GM23338 (cell line): ENCODE measurements at regions not wholly inside any gene's neighbourhood (a gene's known extent, or its start where the extent isn't known, plus 50 kb on each side); places are given as distances from the start of the nearest gene placed in this dataset.

Experiments
- ATAC-seq: fragments of 200-7000 bp; cut with Tn5 transposase; 3 replicates; pipeline ENCODE4 v1.9.1; 2020
- DNase-seq: peaks from one replicate; pipeline ENCODE4 v3.0.0-alpha.2; 2015; ENCODE audit warnings: low spot score
- H2AFZ ChIP-seq: fragments of 200-600 bp; sonication (generic); 2 replicates; pipeline ENCODE4 v1.8.0; 2016; ENCODE audit warnings: antibody characterized with exemption, mild to moderate bottlenecking, moderate library complexity
- H3F3A ChIP-seq: fragments of 200-600 bp; sonication (generic); replicated peaks from 2 replicates; pipeline ENCODE4 v1.8.0; 2017; ENCODE audit warnings: antibody characterized with exemption, mixed run types, low read depth
- H3K27ac ChIP-seq: fragments of 200-600 bp; sonication (generic); 2 replicates; pipeline ENCODE4 v1.6.1; 2016; ENCODE audit warnings: low read depth
- H3K27me3 ChIP-seq: fragments of 200-600 bp; sonication (generic); 2 replicates; pipeline ENCODE4 v1.8.0; 2016; ENCODE audit warnings: mild to moderate bottlenecking, mixed run types, moderate library complexity; ENCODE audit not compliant: insufficient read depth
- H3K36me3 ChIP-seq: fragments of 200-600 bp; sonication (generic); 2 replicates; pipeline ENCODE4 v1.8.0; 2016; ENCODE audit warnings: mild to moderate bottlenecking; ENCODE audit not compliant: insufficient read depth
- H3K4me1 ChIP-seq: fragments of 200-600 bp; sonication (generic); 2 replicates; pipeline ENCODE4 v1.8.0; 2016; ENCODE audit warnings: mild to moderate bottlenecking, moderate library complexity; ENCODE audit not compliant: insufficient read depth
- H3K4me2 ChIP-seq: fragments of 200-600 bp; sonication (generic); 2 replicates; pipeline ENCODE4 v1.7.1; 2017; ENCODE audit warnings: mixed run types
- H3K4me3 ChIP-seq: fragments of 200-600 bp; sonication (generic); 2 replicates; pipeline ENCODE4 v1.6.1; 2016; ENCODE audit warnings: mixed run types
- H3K79me2 ChIP-seq: fragments of 200-600 bp; sonication (generic); replicated peaks from 2 replicates; pipeline ENCODE4 v1.8.0; 2017; ENCODE audit warnings: mild to moderate bottlenecking; ENCODE audit not compliant: insufficient read depth
- H3K9me2 ChIP-seq: fragments of 200-600 bp; sonication (generic); 2 replicates; pipeline ENCODE4 v1.8.0; 2017; ENCODE audit not compliant: insufficient read depth
- H4K20me1 ChIP-seq: fragments of 200-600 bp; sonication (generic); replicated peaks from 2 replicates; pipeline ENCODE4 v1.8.0; 2017; ENCODE audit warnings: mild to moderate bottlenecking; ENCODE audit not compliant: insufficient read depth
- H3K27ac Mint-ChIP-seq: 2 replicates; pipeline ENCODE4 v1.8.0; 2020; ENCODE audit warnings: inconsistent platforms, mild to moderate bottlenecking, moderate library complexity, mixed read lengths
- H3K27me3 Mint-ChIP-seq: 3 replicates; pipeline ENCODE4 v1.8.0; 2022; ENCODE audit warnings: low read depth, mild to moderate bottlenecking, moderate library complexity, mixed read lengths, inconsistent platforms; ENCODE audit not compliant: insufficient read depth, poor library complexity
- H3K36me3 Mint-ChIP-seq: 3 replicates; pipeline ENCODE4 v1.8.0; 2021; ENCODE audit warnings: low read depth, mild to moderate bottlenecking, inconsistent platforms, moderate library complexity, mixed read lengths
- H3K4me1 Mint-ChIP-seq: 3 replicates; pipeline ENCODE4 v1.8.0; 2020; ENCODE audit warnings: mild to moderate bottlenecking, inconsistent platforms, mixed read lengths
- H3K4me3 Mint-ChIP-seq: 3 replicates; pipeline ENCODE4 v1.8.0; 2021; ENCODE audit warnings: moderate library complexity, mild to moderate bottlenecking, inconsistent platforms, mixed read lengths
- H3K9me3 Mint-ChIP-seq: 3 replicates; pipeline ENCODE4 v1.8.0; 2020; ENCODE audit warnings: moderate library complexity, mild to moderate bottlenecking, inconsistent platforms, mixed read lengths
- CREB1 ChIP-seq: fragments of 250-450 bp; sonication (Bioruptor Pico); IDR thresholded peaks from 2 replicates; pipeline ENCODE4 v1.5.0; 2020; ENCODE audit warnings: low read depth, mild to moderate bottlenecking, moderate library complexity
- CTCF ChIP-seq, 2 experiments: fragments of 200-600 bp in 1 of 2; sonication (generic) in 1 of 2; conservative IDR thresholded peaks; 2 replicates each; pipeline versions ENCODE4 v1.5.1 to v1.6.1; 2016 to 2017; ENCODE audit warnings: antibody characterized with exemption in 2 of 2, low read depth in 2 of 2, mild to moderate bottlenecking in 2 of 2, moderate library complexity in 1 of 2
- ETS1 ChIP-seq: IDR thresholded peaks from 2 replicates; pipeline ENCODE4 v1.6.1; 2016; ENCODE audit warnings: antibody characterized with exemption
- EZH2 ChIP-seq: fragments of 200-600 bp; sonication (generic); IDR thresholded peaks from one replicate; pipeline ENCODE4 v1.8.0; 2017; ENCODE audit warnings: antibody characterized with exemption, mild to moderate bottlenecking, low read depth; ENCODE audit not compliant: unreplicated experiment
- EZH2phosphoT487 ChIP-seq: fragments of 200-600 bp; sonication (generic); IDR thresholded peaks from one replicate; pipeline ENCODE4 v1.8.1; 2018; ENCODE audit warnings: antibody characterized with exemption; ENCODE audit not compliant: unreplicated experiment
- JUNB ChIP-seq: IDR thresholded peaks from one replicate; pipeline ENCODE4 v1.6.1; 2016; ENCODE audit warnings: antibody characterized with exemption; ENCODE audit not compliant: unreplicated experiment
- NANOG ChIP-seq: IDR thresholded peaks from 2 replicates; pipeline ENCODE4 v1.6.1; 2016; ENCODE audit warnings: antibody characterized with exemption, borderline replicate concordance
- POLR2AphosphoS5 ChIP-seq: IDR thresholded peaks from 2 replicates; pipeline ENCODE4 v1.6.1; 2016; ENCODE audit warnings: antibody characterized with exemption, low read depth
- REST ChIP-seq: IDR thresholded peaks from one replicate; pipeline ENCODE4 v1.6.1; 2018; ENCODE audit warnings: antibody characterized with exemption; ENCODE audit not compliant: unreplicated experiment
- STAT1 ChIP-seq: IDR thresholded peaks from one replicate; pipeline ENCODE4 v1.6.1; 2016; ENCODE audit warnings: antibody characterized with exemption; ENCODE audit not compliant: unreplicated experiment
- ZNF114 ChIP-seq: fragments of 250-450 bp; sonication (Bioruptor Pico); IDR thresholded peaks from 2 replicates; pipeline ENCODE4 v1.5.0; 2020; ENCODE audit warnings: mild to moderate bottlenecking, moderate library complexity
- ZNF331 ChIP-seq: fragments of 250-450 bp; sonication (Bioruptor Pico); IDR thresholded peaks from 2 replicates; pipeline ENCODE4 v1.5.0; 2020; ENCODE audit warnings: low read depth, mild to moderate bottlenecking, moderate library complexity
- TF ChIP-seq, protein P1 (sequence below): fragments of 250-450 bp; sonication (Bioruptor Pico); IDR thresholded peaks from 2 replicates; pipeline ENCODE4 v1.5.0; 2020; ENCODE audit warnings: mild to moderate bottlenecking, moderate library complexity

GRCh38 chr9:102483651-102484050 lies 511.5 kb upstream of the CYLC2 start:
- H3K4me2 ChIP-seq: no peak overlapping the region
- no peaks in the 10 kb centered on the region for H3K79me2 ChIP-seq
- H3K4me1 ChIP-seq: no peaks in the 10 kb centered on the region
- no peak for TF ChIP-seq EZH2
- no peak for TF ChIP-seq EZH2phosphoT487
- TF ChIP-seq STAT1: no peak
- TF ChIP-seq POLR2AphosphoS5: no peak
- no peak for TF ChIP-seq ETS1
- TF ChIP-seq, protein P1, sequence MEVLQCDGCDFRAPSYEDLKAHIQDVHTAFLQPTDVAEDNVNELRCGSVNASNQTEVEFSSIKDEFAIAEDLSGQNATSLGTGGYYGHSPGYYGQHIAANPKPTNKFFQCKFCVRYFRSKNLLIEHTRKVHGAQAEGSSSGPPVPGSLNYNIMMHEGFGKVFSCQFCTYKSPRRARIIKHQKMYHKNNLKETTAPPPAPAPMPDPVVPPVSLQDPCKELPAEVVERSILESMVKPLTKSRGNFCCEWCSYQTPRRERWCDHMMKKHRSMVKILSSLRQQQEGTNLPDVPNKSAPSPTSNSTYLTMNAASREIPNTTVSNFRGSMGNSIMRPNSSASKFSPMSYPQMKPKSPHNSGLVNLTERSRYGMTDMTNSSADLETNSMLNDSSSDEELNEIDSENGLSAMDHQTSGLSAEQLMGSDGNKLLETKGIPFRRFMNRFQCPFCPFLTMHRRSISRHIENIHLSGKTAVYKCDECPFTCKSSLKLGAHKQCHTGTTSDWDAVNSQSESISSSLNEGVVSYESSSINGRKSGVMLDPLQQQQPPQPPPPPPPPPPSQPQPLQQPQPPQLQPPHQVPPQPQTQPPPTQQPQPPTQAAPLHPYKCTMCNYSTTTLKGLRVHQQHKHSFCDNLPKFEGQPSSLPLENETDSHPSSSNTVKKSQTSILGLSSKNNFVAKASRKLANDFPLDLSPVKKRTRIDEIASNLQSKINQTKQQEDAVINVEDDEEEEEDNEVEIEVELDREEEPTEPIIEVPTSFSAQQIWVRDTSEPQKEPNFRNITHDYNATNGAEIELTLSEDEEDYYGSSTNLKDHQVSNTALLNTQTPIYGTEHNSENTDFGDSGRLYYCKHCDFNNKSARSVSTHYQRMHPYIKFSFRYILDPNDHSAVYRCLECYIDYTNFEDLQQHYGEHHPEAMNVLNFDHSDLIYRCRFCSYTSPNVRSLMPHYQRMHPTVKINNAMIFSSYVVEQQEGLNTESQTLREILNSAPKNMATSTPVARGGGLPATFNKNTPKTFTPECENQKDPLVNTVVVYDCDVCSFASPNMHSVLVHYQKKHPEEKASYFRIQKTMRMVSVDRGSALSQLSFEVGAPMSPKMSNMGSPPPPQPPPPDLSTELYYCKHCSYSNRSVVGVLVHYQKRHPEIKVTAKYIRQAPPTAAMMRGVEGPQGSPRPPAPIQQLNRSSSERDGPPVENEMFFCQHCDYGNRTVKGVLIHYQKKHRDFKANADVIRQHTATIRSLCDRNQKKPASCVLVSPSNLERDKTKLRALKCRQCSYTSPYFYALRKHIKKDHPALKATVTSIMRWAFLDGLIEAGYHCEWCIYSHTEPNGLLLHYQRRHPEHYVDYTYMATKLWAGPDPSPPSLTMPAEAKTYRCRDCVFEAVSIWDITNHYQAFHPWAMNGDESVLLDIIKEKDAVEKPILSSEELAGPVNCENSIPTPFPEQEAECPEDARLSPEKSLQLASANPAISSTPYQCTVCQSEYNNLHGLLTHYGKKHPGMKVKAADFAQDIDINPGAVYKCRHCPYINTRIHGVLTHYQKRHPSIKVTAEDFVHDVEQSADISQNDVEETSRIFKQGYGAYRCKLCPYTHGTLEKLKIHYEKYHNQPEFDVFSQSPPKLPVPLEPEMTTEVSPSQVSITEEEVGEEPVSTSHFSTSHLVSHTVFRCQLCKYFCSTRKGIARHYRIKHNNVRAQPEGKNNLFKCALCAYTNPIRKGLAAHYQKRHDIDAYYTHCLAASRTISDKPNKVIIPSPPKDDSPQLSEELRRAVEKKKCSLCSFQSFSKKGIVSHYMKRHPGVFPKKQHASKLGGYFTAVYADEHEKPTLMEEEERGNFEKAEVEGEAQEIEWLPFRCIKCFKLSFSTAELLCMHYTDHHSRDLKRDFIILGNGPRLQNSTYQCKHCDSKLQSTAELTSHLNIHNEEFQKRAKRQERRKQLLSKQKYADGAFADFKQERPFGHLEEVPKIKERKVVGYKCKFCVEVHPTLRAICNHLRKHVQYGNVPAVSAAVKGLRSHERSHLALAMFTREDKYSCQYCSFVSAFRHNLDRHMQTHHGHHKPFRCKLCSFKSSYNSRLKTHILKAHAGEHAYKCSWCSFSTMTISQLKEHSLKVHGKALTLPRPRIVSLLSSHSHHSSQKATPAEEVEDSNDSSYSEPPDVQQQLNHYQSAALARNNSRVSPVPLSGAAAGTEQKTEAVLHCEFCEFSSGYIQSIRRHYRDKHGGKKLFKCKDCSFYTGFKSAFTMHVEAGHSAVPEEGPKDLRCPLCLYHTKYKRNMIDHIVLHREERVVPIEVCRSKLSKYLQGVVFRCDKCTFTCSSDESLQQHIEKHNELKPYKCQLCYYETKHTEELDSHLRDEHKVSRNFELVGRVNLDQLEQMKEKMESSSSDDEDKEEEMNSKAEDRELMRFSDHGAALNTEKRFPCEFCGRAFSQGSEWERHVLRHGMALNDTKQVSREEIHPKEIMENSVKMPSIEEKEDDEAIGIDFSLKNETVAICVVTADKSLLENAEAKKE (CRISPR knock-in tag): no peak
- no peak for TF ChIP-seq ZNF331
- TF ChIP-seq JUNB: no peak
- no peak for TF ChIP-seq CTCF (conservative IDR thresholded peaks at IDR 0.05; ENCODE audit: low read depth in 2 of 2)
- no peak for TF ChIP-seq ZNF114 (CRISPR knock-in tag)
- no peak for TF ChIP-seq CREB1 (CRISPR knock-in tag)
- no peak for TF ChIP-seq NANOG
- no peak for TF ChIP-seq REST
- H3K27me3 Mint-ChIP-seq: no peaks in the 10 kb centered on the region
- H2AFZ ChIP-seq: no peak overlapping the region
- H3K36me3 ChIP-seq: no peaks in the 10 kb centered on the region
- no peaks in the 10 kb centered on the region for H3K9me2 ChIP-seq
- DNase-seq (no peak), ATAC-seq (no peak)
- peaks cover 83% of the 10 kb centered on the region for H3K9me3 Mint-ChIP-seq
- peaks cover 15% of the 10 kb centered on the region for H3K36me3 Mint-ChIP-seq
- H3K4me3 Mint-ChIP-seq: no peak overlapping the region
- no peak overlapping the region for H3K4me3 ChIP-seq
- H3K27ac ChIP-seq: no peak overlapping the region
- H3K27ac Mint-ChIP-seq: no peak overlapping the region
- H3K27me3 ChIP-seq: no peaks in the 10 kb centered on the region
- no peaks in the 10 kb centered on the region for H3K4me1 Mint-ChIP-seq
- no peaks in the 10 kb centered on the region for H3F3A ChIP-seq
- H4K20me1 ChIP-seq: no peaks in the 10 kb centered on the region
